Activated CD8-positive, alpha-beta memory T cell treated with anti-CD3 and anti-CD28 coated beads, Interleukin-2, amount 50 U/mL, for 24 hours (primary cell): ENCODE measurements at regions not wholly inside any gene's neighbourhood (a gene's known extent, or its start where the extent isn't known, plus 50 kb on each side); places are given as distances from the start of the nearest gene placed in this dataset.
"Not testable (repeated sequence)": the region's sequence is repeated elsewhere in the genome, so short reads cannot be mapped to it uniquely, and the experiment has no call there.

Source experiments
- DNase-seq: peaks from one replicate; pipeline ENCODE4 v3.0.0-alpha.2; 2020; ENCODE audit errors: extremely low read depth

- DNase-seq, result no peak
Observed at GRCh38 chr15:93954985-93955571, 276.3 kb upstream of the MCTP2 start.

- DNase-seq, result no peak
Observed at GRCh38 chr15:93948726-93949125, 282.6 kb upstream of the MCTP2 start.

- DNase-seq, result no peak
Observed at GRCh38 chr15:93943586-93943985, 287.8 kb upstream of the MCTP2 start.

- no peak for DNase-seq
Observed at GRCh38 chr15:93942269-93942694, 289.1 kb upstream of the MCTP2 start.

GRCh38 chr15:93941697-93942096 lies 289.7 kb upstream of the MCTP2 start:
- DNase-seq, result no peak

- no peak for DNase-seq
Observed at GRCh38 chr15:93940226-93940625, 291.1 kb upstream of the MCTP2 start.

GRCh38 chr15:93932164-93932776 lies 299.1 kb upstream of the MCTP2 start:
- no peak for DNase-seq

- DNase-seq, result no peak
Observed at GRCh38 chr15:93929375-93930094, 301.8 kb upstream of the MCTP2 start.

- no peak for DNase-seq
Observed at GRCh38 chr15:93920204-93920603, 311.2 kb upstream of the MCTP2 start.

GRCh38 chr15:93918801-93919200 lies 312.6 kb upstream of the MCTP2 start:
- not testable (repeated sequence) for DNase-seq

- DNase-seq, result no peak
Observed at GRCh38 chr15:93917181-93917580, 314.2 kb upstream of the MCTP2 start.

- DNase-seq, result no peak
Observed at GRCh38 chr15:93913871-93914270, 317.5 kb upstream of the MCTP2 start.

GRCh38 chr15:93913310-93913709 lies 318.1 kb upstream of the MCTP2 start:
- DNase-seq, result no peak

GRCh38 chr15:93900476-93901400 lies 330.6 kb upstream of the MCTP2 start:
- no peak for DNase-seq

GRCh38 chr15:93899817-93900216 lies 331.5 kb upstream of the MCTP2 start:
- no peak for DNase-seq

- no peak for DNase-seq
Observed at GRCh38 chr15:93897377-93897776, 334.0 kb upstream of the MCTP2 start.

- DNase-seq, result no peak
Observed at GRCh38 chr15:93895976-93896770, 335.2 kb upstream of the MCTP2 start.

- no peak for DNase-seq
Observed at GRCh38 chr15:93894438-93895036, 336.8 kb upstream of the MCTP2 start.

GRCh38 chr15:93887151-93887550 lies 344.2 kb upstream of the MCTP2 start:
- no peak for DNase-seq

GRCh38 chr15:93882779-93883178 lies 348.6 kb upstream of the MCTP2 start:
- DNase-seq, result no peak

GRCh38 chr15:93882141-93882540 lies 349.2 kb upstream of the MCTP2 start:
- no peak for DNase-seq
